ENCODE measurements at regions not wholly inside any gene's neighbourhood (a gene's known extent, or its start where the extent isn't known, plus 50 kb on each side); places are given as distances from the start of the nearest gene placed in this dataset.

DNA sequence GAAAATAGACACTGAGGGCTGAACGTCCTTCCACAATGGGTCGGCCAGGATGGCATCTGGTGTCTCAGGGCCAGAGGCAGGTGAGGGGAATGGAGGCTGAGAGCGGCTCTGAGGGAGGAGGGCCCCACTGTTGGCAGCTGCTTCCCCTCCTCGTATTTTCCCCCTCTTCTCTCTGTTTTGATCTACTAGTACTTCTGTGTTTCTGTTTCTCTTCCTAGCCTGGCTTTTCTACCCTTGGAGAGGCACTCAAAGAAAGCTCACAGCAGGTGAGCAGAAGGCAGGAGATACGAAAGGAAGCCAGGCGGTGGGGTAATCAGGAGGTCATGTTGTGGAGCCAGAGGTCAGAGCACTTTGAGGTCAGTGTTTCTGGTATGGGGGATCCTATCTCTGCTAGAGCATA, 151.8 kb upstream of the GATB start:
- Histone ChIP-seq H3K27ac (ENCODE audit: low read depth, low read length) (no peak overlapping the region), H3K27me3 (ENCODE audit: control insufficient read depth, insufficient read depth, low read length) (peaks cover 2% of the 10 kb centered on the region), H3K4me3 (ENCODE audit: low read depth, low read length) (no peak overlapping the region), H3K9me3 (ENCODE audit: control insufficient read depth, insufficient read depth, low read length) (no peaks in the 10 kb centered on the region)
- ChIA-PET POLR2A (no interaction called here), CTCF (no interaction called here)
- DNase-seq (ENCODE audit: low read depth, low spot score) = no peak
- TF ChIP-seq, protein P1, sequence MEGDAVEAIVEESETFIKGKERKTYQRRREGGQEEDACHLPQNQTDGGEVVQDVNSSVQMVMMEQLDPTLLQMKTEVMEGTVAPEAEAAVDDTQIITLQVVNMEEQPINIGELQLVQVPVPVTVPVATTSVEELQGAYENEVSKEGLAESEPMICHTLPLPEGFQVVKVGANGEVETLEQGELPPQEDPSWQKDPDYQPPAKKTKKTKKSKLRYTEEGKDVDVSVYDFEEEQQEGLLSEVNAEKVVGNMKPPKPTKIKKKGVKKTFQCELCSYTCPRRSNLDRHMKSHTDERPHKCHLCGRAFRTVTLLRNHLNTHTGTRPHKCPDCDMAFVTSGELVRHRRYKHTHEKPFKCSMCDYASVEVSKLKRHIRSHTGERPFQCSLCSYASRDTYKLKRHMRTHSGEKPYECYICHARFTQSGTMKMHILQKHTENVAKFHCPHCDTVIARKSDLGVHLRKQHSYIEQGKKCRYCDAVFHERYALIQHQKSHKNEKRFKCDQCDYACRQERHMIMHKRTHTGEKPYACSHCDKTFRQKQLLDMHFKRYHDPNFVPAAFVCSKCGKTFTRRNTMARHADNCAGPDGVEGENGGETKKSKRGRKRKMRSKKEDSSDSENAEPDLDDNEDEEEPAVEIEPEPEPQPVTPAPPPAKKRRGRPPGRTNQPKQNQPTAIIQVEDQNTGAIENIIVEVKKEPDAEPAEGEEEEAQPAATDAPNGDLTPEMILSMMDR (IDR thresholded peaks at IDR 0.05; ENCODE audit: low read depth, low read length) = no peak

DNA sequence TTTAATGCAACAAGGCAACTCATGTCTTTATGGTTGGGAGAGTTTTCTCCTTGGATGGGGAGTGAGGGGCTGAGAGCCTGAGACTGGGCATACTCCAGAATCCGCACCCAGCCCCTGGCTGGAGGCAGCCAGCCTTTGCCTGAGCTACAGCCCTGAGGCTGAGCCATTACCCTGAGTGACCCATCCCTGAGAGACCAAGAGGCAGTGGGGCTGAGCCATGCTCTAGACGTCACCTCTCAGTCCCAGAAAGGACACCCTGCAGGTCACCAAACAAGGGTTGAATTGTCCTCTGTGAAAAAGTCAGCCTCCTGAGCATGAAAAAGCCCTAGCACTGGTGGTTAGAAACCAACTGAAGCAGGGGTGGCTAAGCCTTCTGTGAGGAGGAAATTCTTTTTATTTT, 151.2 kb upstream of the GATB start:
- TF ChIP-seq, protein P1 (IDR thresholded peaks at IDR 0.05; ENCODE audit: low read depth, low read length) = no peak
- H3K4me3 ChIP-seq (ENCODE audit: low read depth, low read length) = no peak overlapping the region
- no peak overlapping the region for H3K27ac ChIP-seq (ENCODE audit: low read depth, low read length)
- POLR2A ChIA-PET = no interaction called here
- H3K9me3 ChIP-seq (ENCODE audit: control insufficient read depth, insufficient read depth, low read length) = no peaks in the 10 kb centered on the region
- H3K27me3 ChIP-seq (ENCODE audit: control insufficient read depth, insufficient read depth, low read length) = peaks cover 2% of the 10 kb centered on the region
- CTCF ChIA-PET = no interaction called here
- no peak for DNase-seq (ENCODE audit: low read depth, low spot score)

DNA sequence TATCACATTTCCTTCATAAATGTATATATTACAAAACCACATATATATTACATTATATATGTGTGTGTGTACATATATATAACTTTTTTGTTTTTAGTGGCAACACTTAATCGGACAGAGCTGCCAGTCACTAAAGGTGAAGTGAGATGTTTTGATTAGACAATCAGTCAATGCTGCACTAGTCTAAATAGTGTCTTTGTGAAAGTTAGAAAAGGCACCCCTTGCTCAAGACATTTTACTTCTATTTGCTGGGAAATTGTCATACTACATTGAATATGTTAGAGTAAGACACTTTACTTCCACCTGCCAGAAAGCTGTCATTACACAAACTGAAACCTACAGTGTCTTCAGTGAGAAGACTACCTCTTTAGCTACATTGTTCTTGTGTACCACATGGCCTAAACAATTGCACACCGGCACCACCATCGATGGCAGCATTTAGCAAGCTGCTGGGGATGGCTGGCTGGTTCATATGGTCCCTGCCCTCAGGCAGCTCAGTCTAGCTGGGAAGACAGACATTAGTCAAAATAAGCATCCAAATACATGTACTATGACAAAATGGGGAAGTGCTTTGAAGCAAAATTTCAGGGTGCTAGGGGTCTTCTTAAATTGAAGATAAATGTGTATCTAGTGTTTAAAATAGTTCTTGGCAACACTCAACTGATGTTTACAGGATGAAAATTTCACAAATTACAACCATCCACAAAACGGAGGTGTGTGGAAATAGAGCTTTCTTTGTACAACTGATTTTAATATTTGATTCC, 148.1 kb upstream of the GATB start:
- peaks cover 2% of the 10 kb centered on the region for H3K27me3 ChIP-seq (ENCODE audit: control insufficient read depth, insufficient read depth, low read length)
- no peak overlapping the region for H3K27ac ChIP-seq (ENCODE audit: low read depth, low read length)
- no peak for DNase-seq (ENCODE audit: low read depth, low spot score)
- TF ChIP-seq, protein P1 (IDR thresholded peaks at IDR 0.05; ENCODE audit: low read depth, low read length) = no peak
- CTCF ChIA-PET = no interaction called here
- H3K9me3 ChIP-seq (ENCODE audit: control insufficient read depth, insufficient read depth, low read length) = no peaks in the 10 kb centered on the region
- no peak overlapping the region for H3K4me3 ChIP-seq (ENCODE audit: low read depth, low read length)
- POLR2A ChIA-PET = no interaction called here

DNA sequence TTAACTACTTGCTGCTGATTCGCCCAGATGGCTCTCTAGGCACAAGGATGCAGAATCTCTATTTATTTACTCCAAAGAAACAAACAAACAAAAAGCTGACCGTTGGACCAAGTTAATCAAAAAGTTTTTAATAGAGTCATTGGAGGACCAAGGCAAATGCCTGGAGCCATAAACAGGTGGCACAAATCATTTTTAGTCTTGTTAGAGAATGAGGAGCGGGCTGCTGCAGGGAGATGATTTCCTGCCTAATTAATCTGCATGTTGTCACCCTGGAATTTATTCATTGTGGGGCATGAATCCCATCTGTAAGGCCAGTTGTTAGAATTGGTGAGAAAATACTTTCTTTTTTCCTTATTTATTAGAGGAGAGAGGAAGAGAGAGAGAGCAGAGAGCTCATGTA, 147.4 kb upstream of the GATB start:
- TF ChIP-seq, protein P1 (IDR thresholded peaks at IDR 0.05; ENCODE audit: low read depth, low read length) = no peak
- H3K9me3 ChIP-seq (ENCODE audit: control insufficient read depth, insufficient read depth, low read length) = no peaks in the 10 kb centered on the region
- no peak for DNase-seq (ENCODE audit: low read depth, low spot score)
- POLR2A ChIA-PET = no interaction called here
- peaks cover 2% of the 10 kb centered on the region for H3K27me3 ChIP-seq (ENCODE audit: control insufficient read depth, insufficient read depth, low read length)
- no peak overlapping the region for H3K4me3 ChIP-seq (ENCODE audit: low read depth, low read length)
- no peak overlapping the region for H3K27ac ChIP-seq (ENCODE audit: low read depth, low read length)
- CTCF ChIA-PET = no interaction called here

DNA sequence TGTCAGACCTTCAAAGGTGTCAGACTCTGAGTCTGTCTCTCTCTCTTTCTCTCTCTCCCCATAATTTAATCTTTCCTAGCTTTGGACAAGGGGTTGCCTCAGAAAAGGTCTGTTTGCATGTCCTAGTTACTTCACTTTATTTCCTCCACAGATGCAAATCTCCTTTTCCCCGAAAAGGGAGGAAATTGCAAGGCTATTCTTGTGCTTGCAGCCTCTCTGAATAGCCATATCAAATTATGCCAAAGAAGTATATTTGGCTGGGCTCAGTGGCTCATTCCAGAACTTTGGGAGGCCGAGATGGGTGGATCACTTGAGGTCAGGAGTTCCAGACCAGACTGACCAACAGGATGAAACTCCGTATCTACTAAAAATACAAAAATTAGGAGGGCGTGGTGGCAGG, 145.6 kb upstream of the GATB start:
- H3K4me3 ChIP-seq (ENCODE audit: low read depth, low read length) = no peak overlapping the region
- ChIA-PET POLR2A (no interaction called here), CTCF (no interaction called here)
- H3K27me3 ChIP-seq (ENCODE audit: control insufficient read depth, insufficient read depth, low read length) = peaks cover 2% of the 10 kb centered on the region
- DNase-seq (ENCODE audit: low read depth, low spot score) = no peak
- H3K27ac ChIP-seq (ENCODE audit: low read depth, low read length) = no peak overlapping the region
- TF ChIP-seq, protein P1 (IDR thresholded peaks at IDR 0.05; ENCODE audit: low read depth, low read length) = no peak
- no peaks in the 10 kb centered on the region for H3K9me3 ChIP-seq (ENCODE audit: control insufficient read depth, insufficient read depth, low read length)

All from AG04450 (cell line).